Stimulated activated naive B cell treated with anti-CD40 and anti-IgM and Interleukin-4, amounts not matched to agents 10 μg/mL and 1 μg/mL and 100 μg/mL, for 72 hours (primary cell): ENCODE measurements at regions not wholly inside any gene's neighbourhood (a gene's known extent, or its start where the extent isn't known, plus 50 kb on each side); places are given as distances from the start of the nearest gene placed in this dataset.

ENCODE experiments used
- ATAC-seq, 2 donors: fragments of 150-1000 bp; cut with Tn5 transposase; replicated peaks; 2 replicates each; pipeline ENCODE4 v1.10.0; 2021; ENCODE audit warnings: moderate library complexity in 1 of 2
- DNase-seq: peaks from one replicate; pipeline ENCODE4 v3.0.0; 2021
- H3K27ac Mint-ChIP-seq: one replicate; pipeline ENCODE4 v1.8.0; 2022; ENCODE audit warnings: mild to moderate bottlenecking, mixed read lengths
- H3K27me3 Mint-ChIP-seq, 2 donors: one replicate each; pipeline ENCODE4 v1.8.0; 2022; ENCODE audit warnings: mixed read lengths in 2 of 2
- H3K36me3 Mint-ChIP-seq, 2 donors: one replicate each; pipeline ENCODE4 v1.8.0; 2022; ENCODE audit warnings: mixed read lengths in 2 of 2, mild to moderate bottlenecking in 1 of 2
- H3K4me1 Mint-ChIP-seq, 2 donors: one replicate each; pipeline ENCODE4 v1.8.0; 2022; ENCODE audit warnings: mixed read lengths in 2 of 2, mild to moderate bottlenecking in 1 of 2
- H3K4me3 Mint-ChIP-seq, 2 donors: one replicate each; pipeline ENCODE4 v1.8.0; 2022; ENCODE audit warnings: mild to moderate bottlenecking in 2 of 2, mixed read lengths in 2 of 2, moderate library complexity in 1 of 2
- H3K9me3 Mint-ChIP-seq, 2 donors: one replicate each; pipeline ENCODE4 v1.8.0; 2022; ENCODE audit warnings: mixed read lengths in 2 of 2, mild to moderate bottlenecking in 1 of 2

DNA sequence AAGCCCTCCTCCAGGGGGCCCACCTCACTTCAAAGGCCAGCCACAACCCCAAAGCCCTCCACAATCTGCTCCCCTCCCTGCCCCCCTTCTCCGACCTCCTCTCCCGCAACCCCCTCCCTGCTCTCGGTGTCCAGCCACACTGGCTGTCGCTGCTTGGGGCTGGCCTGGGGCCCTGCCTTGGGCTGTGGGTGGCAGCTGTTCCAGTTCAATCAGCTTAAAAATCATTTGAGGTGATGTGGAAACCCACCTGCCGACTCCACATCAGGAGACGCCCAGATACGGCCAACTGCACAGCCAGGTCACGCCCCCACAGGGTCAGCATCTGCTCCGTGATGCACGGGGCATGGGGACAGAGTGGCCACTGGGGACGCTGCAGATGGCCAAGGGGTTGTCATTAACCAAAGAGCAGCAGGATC lies 107.0 kb upstream of the MVB12B start:
- peaks cover 5% of the 10 kb centered on the region in 2 donors for H3K36me3 Mint-ChIP-seq
- no peak overlapping the region for H3K27ac Mint-ChIP-seq
- ATAC-seq (no peak), DNase-seq (no peak)
- no peak overlapping the region for H3K4me3 Mint-ChIP-seq
- peaks cover 53 to 80% of the 10 kb centered on the region in 2 donors for H3K27me3 Mint-ChIP-seq
- peaks cover 5 to 7% of the 10 kb centered on the region in 2 donors for H3K4me1 Mint-ChIP-seq
- H3K9me3 Mint-ChIP-seq: peaks cover 5 to 9% of the 10 kb centered on the region in 2 donors

DNA sequence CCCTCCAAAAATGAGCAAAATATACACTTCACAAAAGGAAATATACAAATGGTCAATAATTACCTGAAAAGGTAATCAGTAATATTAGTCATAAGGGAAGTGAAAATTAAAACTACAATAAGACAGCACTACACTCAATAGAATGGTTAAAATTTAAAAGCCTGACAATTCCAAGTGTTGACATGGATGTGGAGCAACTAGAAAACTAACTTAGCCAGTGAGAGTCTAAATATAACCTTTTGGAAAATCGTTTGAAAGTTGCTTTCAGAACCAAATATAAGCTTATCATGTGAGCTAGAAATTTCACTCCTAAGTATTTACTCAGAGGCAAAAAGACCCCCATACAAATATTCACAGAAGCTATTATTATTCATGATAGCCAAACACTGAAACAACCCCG lies 105.1 kb upstream of the MVB12B start:
- H3K27ac Mint-ChIP-seq: no peak overlapping the region
- DNase-seq: no peak
- H3K36me3 Mint-ChIP-seq: peaks cover 0 to 2% of the 10 kb centered on the region in 2 donors
- H3K9me3 Mint-ChIP-seq: peaks cover 0 to 1% of the 10 kb centered on the region in 2 donors
- H3K4me1 Mint-ChIP-seq: peaks cover 5 to 7% of the 10 kb centered on the region in 2 donors
- ATAC-seq: no peak
- H3K4me3 Mint-ChIP-seq: no peak overlapping the region
- H3K27me3 Mint-ChIP-seq: peaks cover 56 to 81% of the 10 kb centered on the region in 2 donors

DNA sequence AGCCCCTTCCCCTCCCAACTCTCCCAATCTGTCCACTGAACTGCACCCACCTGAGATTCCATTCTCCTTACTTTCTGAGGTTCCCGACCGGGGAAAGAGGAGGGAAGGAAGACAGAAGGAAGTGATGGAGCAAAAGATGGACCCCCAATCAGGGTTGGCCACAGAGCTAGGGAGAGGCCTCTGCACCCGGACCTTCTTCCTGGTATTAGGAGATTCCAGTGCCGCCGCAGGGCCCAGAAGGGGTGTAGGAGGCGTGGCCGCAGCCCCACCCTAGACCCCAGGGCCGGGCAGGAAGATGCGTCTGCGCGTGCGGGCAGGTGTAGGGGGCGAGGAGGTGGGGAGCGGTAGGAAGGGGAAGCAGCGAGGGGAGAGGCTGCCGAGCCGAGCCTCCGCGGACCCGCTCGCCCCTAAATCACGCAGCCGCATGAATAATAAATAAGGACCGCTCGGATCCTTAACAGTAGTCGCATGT lies 104.2 kb upstream of the MVB12B start:
- Mint-ChIP-seq H3K36me3 (peaks cover 0 to 2% of the 10 kb centered on the region in 2 donors), H3K27ac (no peak overlapping the region), H3K9me3 (peaks cover 0 to 1% of the 10 kb centered on the region in 2 donors), H3K27me3 (peaks cover 64 to 90% of the 10 kb centered on the region in 2 donors), H3K4me1 (peaks cover 5 to 7% of the 10 kb centered on the region in 2 donors), H3K4me3 (peak overlapping the region in 1 of 2 donors; percentile 46)
- no peak for ATAC-seq
- no peak for DNase-seq

DNA sequence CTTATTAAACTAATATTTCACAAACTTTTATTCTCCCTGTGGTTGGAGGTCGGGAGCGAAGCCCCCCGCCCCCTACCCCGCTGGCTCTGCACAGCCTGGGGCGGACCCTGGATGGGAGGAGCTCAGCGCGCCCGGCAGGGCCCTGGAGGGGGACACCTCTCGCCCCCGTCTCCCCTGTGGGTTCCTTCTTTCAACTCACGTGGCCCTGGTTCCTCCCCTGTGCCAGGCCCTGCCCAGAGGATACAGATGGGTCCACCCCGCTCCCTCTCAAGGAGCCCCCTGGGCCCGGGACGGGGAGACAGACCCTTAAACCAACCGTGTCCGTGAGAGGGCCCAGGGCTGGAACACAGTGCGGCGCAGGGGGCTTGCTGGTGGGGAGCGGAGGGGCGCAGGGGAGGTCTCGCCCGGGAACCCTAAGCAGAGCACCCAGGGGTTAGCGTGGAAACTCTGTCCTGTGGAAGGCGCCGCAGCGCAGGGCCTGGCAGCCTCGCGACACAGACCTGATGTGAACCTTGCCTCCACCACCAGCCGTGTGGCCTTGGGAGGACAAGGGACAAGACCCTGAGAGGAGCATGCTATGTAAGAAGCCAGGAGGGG lies 103.7 kb upstream of the MVB12B start:
- Mint-ChIP-seq H3K4me1 (peaks cover 5 to 7% of the 10 kb centered on the region in 2 donors), H3K4me3 (peak overlapping the region in 1 of 2 donors; percentile 9), H3K27ac (no peak overlapping the region), H3K9me3 (peaks cover 0 to 1% of the 10 kb centered on the region in 2 donors), H3K27me3 (peaks cover 62 to 89% of the 10 kb centered on the region in 2 donors), H3K36me3 (peaks cover 0 to 2% of the 10 kb centered on the region in 2 donors)
- DNase-seq (no peak), ATAC-seq (peak; percentile 29 to 51)

DNA sequence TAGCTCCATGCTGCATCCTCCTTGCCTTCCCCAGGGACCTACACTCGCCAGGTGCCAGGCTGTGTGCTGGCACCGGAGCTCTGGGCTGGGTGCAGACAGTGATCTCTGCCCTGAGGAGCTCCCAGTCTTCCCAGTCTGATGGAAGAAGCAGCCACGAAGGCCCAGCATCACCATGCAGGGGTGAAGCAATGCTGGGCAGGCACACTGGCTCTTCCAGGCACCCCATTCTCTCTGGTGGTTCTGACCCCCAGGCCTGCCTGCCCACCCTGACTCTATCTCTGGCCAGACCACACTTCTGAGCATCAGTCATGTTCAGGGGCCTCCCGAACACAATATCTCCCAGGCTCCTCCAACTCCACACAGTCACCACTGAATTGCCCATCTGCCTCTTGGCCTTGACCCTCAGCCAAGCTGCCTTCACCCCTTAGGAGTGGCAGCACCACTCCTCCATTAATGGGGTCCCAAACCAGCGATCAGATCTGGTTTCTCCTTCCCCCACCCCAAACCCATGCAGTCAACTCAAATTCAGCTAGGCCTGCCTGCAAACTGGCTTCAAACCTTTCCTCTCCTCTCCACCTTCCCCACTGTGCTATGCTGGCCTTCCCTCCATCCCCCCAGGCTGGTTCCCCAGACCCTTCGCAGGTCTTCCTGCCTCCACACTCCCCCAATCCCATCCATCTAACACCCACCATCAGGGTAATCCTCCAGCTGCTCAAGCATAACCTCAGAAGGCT lies 102.7 kb upstream of the MVB12B start:
- H3K4me3 Mint-ChIP-seq: no peak overlapping the region
- H3K4me1 Mint-ChIP-seq: peaks cover 10 to 15% of the 10 kb centered on the region in 2 donors
- peaks cover 0 to 1% of the 10 kb centered on the region in 2 donors for H3K9me3 Mint-ChIP-seq

DNA sequence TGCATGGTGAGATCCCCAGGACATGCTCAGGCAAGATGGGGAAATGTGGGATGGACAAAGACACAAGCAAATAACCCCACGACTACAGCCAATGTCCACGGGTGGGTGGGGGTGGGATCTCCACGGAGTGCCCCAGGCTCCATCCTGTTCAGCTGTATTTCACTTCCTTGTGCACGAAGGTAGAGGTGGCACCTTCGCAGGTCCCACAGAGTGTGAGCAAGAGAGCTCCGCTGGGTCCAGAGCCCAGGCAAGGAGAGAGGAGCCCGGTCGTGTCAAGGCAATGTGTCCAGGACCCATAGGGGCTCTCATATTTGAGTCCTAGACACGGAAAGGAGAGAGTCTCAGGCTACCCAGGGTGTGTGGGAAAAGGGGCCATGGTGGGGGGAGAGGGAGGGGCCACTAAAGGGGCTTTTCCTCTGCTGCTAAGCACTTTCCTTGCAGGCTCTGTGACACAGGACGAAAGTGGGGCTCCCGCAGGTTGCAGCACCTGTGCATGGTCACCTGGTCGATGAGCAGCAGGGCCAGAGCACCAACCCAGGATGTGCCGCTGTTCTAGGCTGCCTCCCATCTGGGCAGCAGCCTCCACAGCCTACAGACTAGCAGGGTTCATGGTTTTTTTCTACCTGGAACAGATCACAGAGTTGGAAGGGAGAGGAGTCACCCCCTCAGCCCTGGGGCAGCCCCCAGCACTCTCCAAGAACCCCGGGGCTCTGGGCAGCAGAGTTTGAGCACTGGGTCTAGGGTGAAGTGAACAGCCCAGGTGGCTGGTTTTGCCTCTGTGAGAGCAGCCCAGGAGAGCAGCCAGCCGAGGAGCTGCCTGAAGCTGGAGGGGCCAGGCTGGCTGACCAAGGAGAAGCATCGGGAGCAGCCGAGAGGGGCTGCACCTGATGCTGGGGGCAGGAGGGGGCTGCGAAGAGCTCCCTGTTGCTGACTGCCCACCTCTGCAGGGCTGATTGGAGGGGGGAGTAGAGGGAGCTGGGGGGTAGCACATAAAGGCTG lies 100.7 kb upstream of the MVB12B start:
- Mint-ChIP-seq H3K27ac (no peak overlapping the region), H3K4me3 (no peak overlapping the region), H3K36me3 (no peaks in the 10 kb centered on the region), H3K9me3 (peaks cover 0 to 1% of the 10 kb centered on the region in 2 donors), H3K27me3 (peaks cover 62 to 82% of the 10 kb centered on the region in 2 donors), H3K4me1 (peaks cover 10 to 17% of the 10 kb centered on the region in 2 donors)
- ATAC-seq (no peak), DNase-seq (no peak)

More for the DNA sequence above, 102.7 kb upstream of the MVB12B start:
- Mint-ChIP-seq H3K36me3 (peaks cover 0 to 2% of the 10 kb centered on the region in 2 donors), H3K27ac (no peak overlapping the region), H3K27me3 (peaks cover 64 to 89% of the 10 kb centered on the region in 2 donors)
- ATAC-seq: no peak
- no peak for DNase-seq

DNA sequence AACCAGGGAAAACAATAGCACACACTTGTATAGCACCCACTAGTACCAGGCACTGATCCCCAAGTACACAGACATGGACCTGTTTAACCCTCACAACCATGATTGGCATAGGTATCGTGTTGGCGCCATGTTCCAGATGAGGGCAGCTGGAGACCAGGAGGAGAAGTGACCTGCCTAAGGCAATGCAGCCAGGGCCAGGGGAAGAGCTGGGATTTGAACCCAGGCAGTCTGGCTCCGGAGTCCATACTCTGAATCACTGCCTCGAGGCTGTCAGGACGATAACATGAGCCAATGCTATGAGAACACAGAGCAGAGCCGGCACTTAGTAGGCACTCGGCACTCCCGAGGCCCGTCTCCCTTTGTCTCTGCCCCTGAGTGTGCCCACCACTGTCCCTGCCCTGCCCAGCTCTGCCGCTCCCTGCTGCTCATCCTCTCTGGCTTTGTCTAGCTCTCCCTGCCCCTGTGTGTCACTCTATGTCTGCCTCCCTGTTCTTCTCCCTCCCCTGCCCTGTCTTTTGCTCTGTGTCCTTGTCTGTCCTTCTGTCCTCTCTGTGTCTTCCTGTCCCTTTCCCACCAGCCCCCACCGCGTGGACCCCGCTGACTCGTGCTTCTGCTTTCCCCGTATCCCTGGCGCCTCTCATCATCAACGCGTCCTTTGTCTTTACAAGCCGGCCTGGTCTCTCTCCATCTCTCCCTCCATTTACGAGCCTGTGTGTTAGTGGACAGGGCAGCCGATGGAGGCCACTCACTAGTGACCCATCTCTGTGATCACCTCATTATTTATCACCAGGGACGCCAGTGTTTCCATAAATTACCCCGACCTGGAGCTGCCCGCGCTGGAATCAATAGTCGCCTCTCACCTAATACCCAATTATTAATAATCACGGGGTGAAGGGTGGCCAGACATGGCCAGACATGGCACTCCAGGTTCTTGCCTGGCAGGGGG lies 99.4 kb upstream of the MVB12B start:
- ATAC-seq (no peak), DNase-seq (no peak)
- Mint-ChIP-seq H3K4me1 (peaks cover 9 to 17% of the 10 kb centered on the region in 2 donors), H3K4me3 (no peak overlapping the region), H3K27me3 (peaks cover 59 to 74% of the 10 kb centered on the region in 2 donors), H3K36me3 (no peaks in the 10 kb centered on the region), H3K9me3 (no peaks in the 10 kb centered on the region), H3K27ac (no peak overlapping the region)

DNA sequence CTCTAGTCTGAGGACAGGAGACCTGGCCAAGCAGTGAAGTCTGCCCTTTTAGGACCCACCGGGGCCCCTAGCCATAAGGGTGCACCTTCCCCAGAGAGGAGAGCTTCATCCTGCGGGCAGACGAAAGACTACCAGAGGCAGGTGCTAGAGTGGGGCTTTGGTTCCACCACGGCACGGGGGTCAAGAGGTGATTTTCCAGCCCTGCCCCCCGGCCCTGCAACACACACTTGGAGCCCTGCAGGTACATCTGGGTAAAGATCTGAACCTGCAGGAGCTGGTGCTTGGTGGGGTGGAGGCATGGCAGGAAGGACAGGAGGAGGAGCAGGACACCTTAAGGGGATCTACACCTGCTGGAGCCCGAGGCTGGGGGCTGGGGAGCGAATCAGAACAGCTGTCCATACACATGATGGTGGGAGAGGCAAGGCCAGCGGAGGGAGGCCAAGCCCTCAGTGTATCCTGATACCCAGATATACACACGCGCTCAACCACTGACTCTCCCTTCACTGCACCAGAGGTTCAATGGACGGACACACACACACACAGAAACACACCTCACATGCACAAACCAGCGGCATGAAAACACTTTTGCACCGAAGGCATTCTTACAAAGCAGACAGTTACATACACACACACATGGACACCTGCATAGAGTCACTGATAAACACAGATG lies 98.4 kb upstream of the MVB12B start:
- peak; percentile 8 to 12 for ATAC-seq
- Mint-ChIP-seq H3K27ac (no peak overlapping the region), H3K4me1 (peaks cover 7 to 17% of the 10 kb centered on the region in 2 donors), H3K4me3 (no peak overlapping the region), H3K27me3 (peaks cover 58 to 71% of the 10 kb centered on the region in 2 donors), H3K36me3 (no peaks in the 10 kb centered on the region), H3K9me3 (no peaks in the 10 kb centered on the region)
- no peak for DNase-seq

DNA sequence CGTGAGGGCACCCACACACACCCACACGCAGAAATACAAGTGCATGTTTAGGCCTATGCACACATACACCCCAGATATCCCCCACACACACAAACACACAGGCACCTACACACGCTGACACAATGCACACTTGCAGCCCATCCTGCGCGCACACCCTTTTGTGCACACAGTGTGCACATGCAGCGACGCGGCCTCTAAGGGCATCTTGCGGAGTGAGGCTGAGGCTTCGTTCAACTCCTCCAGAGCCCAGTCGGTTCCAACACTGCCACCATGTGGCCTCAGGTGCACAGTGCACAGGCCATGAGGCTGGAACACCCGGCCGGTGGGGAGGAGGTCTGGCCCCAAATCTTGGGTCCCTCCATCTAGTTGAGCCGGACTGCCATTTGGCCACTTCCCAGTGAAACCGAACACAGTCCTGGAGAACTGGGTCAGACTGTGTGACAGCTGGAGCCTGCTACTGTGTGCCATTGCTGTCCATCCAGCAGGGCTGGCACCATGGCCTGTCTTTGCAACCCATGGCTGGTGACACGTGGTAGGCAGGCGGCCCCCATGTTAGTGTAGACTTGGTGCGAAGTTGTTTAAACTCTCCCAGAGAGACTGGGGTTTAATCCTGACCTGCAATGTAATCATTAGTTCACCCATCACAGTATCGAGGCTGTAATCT lies 97.7 kb upstream of the MVB12B start:
- Mint-ChIP-seq H3K4me3 (no peak overlapping the region), H3K27me3 (peaks cover 51 to 68% of the 10 kb centered on the region in 2 donors), H3K9me3 (no peaks in the 10 kb centered on the region), H3K36me3 (no peaks in the 10 kb centered on the region), H3K27ac (no peak overlapping the region), H3K4me1 (peaks cover 4 to 13% of the 10 kb centered on the region in 2 donors)
- DNase-seq (peak; percentile 68), ATAC-seq (peak; percentile 96 to 97)

DNA sequence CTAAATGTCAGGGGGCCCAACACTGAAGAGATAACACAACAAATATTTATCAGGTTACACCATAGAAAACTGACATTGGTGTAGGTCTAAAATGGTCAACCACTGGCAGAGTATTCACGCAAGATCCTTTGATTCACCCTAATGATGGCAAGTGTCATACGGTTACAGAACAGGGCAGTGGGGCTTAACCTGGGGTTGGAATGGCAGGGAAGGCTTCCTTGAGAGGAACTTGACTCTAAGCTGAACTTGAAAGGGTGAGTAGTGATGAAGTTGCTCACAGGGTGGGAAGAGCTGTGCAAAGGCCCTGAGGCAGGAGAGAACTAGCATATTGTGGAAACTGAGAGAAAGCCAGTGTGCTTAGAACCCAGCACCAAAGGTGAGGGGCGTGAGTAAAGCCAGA lies 97.1 kb upstream of the MVB12B start:
- Mint-ChIP-seq H3K27ac (no peak overlapping the region), H3K9me3 (no peaks in the 10 kb centered on the region), H3K36me3 (no peaks in the 10 kb centered on the region), H3K4me3 (no peak overlapping the region), H3K4me1 (peaks cover 4 to 12% of the 10 kb centered on the region in 2 donors), H3K27me3 (peaks cover 45 to 63% of the 10 kb centered on the region in 2 donors)
- DNase-seq: no peak
- ATAC-seq: no peak

DNA sequence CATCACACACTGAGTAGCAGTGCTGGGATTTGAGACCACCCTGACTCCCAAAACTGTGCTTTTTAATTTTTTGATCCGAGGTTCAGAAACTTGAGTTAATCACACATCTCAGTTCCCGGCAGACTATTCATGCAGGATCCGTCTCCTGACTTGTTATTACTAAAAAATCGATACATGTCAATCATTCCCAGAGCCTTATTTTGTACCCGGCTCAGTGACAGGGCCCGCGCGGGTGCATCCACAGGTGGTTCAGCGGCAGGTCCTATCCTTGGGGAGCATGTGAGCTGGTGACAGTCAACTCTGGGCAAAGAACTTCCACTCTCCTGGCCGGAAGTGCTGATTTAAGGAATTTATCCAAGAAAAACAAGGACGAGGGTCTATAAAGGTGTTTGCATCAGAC lies 95.9 kb upstream of the MVB12B start:
- Mint-ChIP-seq H3K27ac (no peak overlapping the region), H3K4me3 (no peak overlapping the region), H3K27me3 (peaks cover 37 to 58% of the 10 kb centered on the region in 2 donors), H3K9me3 (no peaks in the 10 kb centered on the region), H3K36me3 (no peaks in the 10 kb centered on the region), H3K4me1 (peaks cover 4 to 12% of the 10 kb centered on the region in 2 donors)
- ATAC-seq (no peak), DNase-seq (no peak)

DNA sequence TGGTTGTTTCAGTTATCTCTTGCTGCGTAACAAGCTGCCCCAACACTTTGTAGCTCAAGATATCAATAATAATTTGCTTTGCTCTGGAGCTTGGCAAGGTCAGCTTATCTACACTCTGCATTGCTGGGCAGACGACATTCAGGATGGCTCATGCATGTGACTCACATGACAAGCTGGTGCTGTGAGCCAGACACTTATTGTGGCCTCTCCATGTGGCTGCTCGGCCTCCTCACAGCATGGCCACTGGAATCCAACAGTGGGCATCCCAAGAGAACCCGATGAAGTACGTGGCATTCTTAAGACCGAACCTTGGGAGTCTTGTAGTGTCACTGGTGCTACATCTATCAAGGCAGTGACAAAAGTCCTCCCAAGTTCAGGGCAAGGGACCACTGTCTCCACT lies 94.2 kb upstream of the MVB12B start:
- ATAC-seq: no peak
- H3K27me3 Mint-ChIP-seq: peaks cover 23 to 48% of the 10 kb centered on the region in 2 donors
- H3K4me3 Mint-ChIP-seq: no peak overlapping the region
- no peaks in the 10 kb centered on the region for H3K9me3 Mint-ChIP-seq
- no peaks in the 10 kb centered on the region for H3K36me3 Mint-ChIP-seq
- no peak for DNase-seq
- H3K4me1 Mint-ChIP-seq: peaks cover 4 to 12% of the 10 kb centered on the region in 2 donors
- no peak overlapping the region for H3K27ac Mint-ChIP-seq
